NCI-H226 (cell line): ENCODE measurements at regions not wholly inside any gene's neighbourhood (a gene's known extent, or its start where the extent isn't known, plus 50 kb on each side); places are given as distances from the start of the nearest gene placed in this dataset.

Experiments used
- DNase-seq: peaks from one replicate; pipeline ENCODE4 v3.0.0-alpha.2; 2015

DNA sequence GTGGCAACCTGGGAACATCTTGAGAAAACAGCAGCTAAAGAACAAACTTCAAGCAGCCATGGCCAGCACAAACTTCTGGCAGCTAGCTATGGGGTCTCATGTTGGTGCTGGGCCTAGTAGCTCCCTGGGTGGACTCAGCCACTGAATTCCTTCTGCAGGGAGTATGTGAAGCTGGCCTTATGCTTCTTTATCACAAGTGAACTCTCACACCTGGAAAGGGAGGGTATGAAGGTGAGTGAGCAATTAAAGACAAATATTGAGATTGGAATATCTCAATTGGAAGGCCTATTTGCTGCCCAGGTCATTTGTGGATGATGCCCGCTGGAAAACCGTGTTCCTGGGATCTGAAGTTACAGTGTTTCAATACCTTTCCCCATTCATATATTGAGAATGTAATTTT, 153.3 kb upstream of the RPS6KA3 start:
- DNase-seq, result no peak

DNA sequence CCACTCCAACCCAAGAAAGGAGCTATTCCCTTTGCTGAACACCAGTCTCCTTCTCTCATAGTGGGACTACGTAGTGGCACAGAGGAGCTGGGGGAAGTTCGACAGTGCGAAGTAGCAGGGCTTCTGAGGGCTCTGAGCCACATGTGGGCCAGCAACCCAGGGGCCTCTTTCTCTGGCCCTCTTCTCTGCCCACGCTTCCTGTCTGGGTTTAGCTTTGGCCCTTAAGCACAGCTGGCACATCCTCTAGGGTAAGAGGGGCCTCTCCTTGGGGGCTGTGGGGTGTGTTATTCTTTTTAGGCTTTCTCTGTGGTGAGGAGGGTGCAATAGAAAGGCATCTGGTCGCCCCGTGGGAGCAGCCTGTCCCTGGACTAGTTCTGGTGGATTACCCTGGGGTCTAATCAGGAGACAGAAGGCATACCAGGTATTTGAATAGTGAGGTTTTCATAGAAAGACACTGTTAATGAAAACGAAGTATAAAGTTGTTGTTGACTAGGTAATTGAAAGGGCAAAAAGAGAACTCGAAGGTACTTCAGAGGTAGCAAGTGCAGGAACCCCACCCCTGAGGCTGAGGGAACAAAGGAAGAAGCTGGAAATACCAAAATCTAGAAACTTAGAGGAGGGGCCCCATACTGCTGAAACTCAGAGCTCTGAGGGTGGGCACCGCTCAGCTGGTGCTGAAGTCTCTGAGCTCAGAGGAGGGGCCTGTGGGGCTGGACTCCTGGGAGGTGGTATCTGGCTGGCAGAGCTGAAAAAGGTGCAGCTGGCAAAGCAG, 151.9 kb upstream of the RPS6KA3 start:
- no peak for DNase-seq

DNA sequence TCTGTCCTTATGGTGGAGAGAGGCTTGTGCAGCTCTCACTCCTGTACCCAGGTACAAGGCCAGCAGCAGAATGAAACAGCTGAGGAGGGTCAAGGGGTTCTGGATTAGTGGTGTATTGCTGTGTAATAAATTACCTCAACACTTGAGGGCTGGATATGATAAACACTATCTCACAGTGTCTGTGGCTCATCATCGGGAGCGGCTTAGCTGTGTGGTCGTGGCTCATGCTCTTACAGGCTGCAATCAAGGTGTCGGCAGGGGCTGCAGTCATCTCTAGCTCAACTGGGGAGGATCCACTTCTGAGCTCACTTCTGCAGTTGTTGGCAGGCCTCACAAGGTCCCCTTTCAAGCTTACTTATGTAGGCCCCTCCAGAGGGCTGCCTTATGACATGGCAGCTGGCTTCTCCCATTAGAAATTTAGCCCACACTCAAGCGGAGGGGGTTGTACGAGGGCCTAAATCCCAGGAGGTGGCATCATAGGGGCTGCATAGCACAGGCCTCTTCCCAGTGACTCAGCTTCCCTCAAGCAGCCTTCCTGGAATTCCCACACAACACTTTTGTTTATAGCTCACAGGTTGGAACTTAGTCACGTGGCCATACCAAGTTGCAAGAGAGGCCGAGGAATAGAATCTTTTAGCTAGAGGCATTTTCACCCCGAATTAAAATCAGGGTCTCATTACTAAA, 148.2 kb upstream of the RPS6KA3 start:
- no peak for DNase-seq

DNA sequence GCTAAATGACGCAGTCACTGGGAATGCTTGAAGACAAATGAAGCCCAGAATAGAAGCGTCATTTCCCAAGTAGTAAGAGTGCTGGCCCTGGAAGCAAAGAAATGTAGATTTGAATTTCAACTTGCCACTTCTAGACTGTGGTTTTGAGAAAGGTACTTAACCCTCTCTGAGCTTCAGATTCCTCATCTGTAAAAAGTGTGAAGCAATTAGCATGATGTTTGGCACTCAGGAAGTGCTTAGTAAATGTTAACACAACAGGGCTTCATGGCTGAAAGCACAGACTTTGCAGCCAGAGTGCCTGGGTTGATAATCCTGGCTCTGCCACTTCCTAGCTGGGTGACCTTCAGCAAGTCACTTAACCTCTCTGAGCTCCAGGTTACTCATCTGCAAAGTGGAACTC, 147.4 kb upstream of the RPS6KA3 start:
- no peak for DNase-seq

DNA sequence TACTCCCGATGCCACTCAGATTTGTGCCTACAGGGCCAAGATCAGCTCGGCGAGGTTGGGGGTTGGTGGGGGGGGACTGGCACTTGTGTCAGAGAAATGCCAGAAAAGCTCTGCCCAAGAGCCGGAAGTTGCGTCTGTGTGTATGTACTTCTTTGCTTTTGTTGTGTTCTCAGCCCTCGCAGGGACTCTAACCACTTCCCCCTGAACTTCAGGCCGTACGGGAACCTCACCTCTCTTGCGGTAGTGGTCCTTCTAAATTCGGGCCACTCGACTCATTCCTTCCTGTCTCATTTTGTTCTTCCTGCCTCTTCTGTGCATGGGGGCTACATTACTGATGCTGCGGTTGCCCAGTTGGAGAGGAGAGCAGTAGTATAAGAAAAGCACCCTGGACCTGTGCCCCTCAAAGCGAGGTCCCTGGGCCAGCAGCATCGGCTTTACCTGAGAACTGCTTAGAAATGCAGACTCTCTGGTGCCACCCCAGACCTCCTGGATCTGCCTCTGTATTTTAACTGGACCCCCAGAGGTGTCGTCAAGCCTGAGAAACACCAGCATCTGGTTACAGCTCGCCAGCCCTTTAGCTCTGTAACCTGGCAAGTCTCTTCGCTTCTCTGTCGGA, 146.3 kb upstream of the RPS6KA3 start:
- DNase-seq, result no peak

DNA sequence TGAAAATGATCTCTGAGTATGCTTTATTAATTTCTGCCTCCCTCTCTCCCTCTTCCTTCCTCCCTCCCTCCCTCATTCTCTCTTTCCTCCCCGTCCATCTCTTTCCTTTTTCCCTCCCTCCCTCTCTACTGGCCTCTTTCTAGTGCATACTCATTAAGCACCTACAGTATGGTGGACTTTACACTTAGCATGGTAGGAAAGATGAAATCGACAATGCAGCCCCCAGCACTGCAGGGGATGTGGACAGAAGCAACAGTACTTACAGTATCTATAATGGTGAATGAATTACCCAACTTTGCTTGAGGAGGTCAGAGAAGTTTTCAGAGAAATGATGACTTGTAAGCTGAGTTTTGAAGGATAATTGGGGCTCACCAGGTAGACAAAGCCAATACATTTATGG, 143.8 kb upstream of the RPS6KA3 start:
- no peak for DNase-seq

DNA sequence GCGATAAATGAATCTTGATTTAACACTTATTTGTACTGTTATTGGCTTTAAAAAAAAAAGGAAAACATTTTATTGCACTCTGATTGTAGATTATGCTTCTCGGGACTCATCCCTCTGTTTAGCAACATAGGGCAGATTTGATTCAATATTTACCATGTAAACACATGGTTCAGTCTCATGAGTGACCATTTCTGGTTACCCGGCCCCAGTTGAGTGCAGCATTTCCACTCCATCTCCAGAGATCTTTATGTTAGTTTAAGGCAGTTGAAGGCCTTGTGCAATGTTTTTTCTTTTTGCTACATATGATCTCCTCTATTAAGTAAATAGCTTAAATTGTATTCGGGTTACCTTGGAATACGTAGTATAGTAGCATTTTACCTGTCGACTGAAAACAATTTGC, 143.3 kb upstream of the RPS6KA3 start:
- no peak for DNase-seq

DNA sequence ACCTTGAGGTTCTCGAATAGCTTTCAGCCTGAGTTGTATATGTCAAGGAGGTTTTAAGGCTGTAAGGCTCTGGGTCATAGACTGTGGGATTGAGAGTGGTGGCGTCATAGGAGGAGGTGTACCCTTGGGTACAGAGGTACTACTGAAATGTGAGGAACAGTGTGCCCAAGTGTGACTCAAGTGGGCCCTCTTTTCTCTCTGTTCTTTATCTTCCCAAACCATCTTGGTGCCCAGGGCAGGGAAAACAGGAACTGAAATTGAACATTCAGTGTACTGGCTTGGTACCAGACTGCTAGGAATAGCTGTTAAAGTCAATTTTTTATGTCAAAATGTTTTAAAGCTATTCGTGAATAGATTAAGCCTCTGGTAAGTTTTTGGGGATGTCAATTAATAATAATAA, 136.2 kb upstream of the RPS6KA3 start:
- no peak for DNase-seq

DNA sequence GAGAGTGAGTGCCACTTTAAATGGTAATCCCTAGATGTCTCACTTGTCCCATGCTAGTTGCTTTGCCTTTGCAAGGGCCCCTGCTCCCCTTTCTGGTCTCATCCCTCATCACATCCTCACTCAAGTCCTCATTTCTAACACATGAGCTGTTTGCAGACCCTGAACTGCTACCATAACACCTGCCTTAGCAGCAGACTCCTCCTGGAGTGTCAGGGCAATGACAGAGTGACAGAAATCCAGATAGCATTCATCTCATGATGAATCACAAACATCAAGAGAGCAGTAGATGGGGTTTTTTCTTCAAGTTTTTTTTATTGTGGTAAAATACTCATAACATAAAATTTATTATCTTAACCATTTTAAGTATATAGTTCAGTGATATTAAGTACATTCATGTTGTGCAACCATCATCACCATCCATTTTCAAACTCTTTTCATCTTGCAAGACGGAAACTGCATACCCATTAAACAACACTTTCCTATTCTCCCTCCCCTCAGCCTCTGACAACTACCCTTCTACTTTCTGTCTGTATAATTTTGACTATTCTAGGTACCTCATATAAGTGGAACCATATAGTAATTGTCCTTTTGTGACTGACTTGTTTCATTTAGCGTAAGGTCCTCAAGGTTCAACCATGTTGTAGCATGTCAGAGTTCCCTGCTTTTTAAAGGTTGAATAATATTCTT, 133.2 kb upstream of the RPS6KA3 start:
- no peak for DNase-seq

DNA sequence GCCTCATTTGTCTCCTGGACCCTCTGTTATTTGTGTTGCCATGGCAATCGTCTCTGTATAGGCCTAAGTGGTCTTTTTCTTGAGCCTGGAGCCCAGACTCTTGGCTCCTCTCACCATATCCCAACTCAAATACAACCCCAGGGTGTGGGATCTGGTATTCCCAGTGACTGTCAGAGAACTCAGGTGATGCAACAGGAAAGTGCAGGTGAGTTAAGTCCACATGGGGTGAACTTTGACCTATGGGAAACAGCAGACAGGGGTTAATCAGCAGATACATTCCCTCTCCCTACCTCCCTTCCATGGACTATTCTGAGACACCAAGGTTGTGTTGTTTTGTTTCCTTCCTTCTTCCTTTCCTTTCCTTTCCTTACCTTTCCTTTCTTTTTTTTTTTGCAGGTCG, 130.9 kb upstream of the RPS6KA3 start:
- no peak for DNase-seq

DNA sequence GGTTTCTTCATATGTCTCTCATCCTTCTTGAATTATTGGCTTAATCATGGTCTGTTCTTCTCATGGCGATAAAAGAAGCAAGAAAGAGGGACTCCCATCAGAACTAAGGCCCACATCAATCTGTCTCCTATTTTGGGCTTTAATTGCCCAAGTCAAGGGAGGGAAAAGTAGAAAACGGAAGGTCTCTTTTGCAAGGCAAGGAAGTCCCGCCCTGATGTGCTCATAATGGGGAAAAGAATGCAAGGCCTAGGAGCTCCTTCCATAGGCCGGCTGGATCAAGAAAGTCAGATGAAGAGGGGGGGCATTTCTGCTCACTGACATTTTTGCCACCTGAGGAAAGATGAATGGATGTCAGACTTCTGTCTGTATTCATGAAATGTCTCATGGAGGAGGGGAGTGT, 127.7 kb upstream of the RPS6KA3 start:
- no peak for DNase-seq

DNA sequence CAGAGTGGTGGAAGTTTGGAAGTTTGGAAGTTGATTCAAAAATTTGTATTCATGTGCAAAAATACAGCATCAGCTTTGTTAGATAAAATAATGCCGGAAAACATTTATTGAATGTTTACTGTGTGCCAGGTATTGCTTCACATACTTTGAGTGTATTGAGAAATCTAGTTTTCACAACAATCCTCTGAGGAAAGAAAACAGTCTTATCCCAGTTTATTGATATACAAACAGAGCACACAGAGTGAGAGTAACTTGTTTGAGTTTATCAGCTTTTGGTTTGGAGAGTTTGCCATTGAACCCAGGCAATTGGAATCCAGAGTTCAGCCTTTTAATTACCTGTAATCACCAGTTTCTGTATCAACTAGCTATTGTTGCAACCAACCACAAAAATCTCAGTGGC, 127.2 kb upstream of the RPS6KA3 start:
- DNase-seq, result no peak

DNA sequence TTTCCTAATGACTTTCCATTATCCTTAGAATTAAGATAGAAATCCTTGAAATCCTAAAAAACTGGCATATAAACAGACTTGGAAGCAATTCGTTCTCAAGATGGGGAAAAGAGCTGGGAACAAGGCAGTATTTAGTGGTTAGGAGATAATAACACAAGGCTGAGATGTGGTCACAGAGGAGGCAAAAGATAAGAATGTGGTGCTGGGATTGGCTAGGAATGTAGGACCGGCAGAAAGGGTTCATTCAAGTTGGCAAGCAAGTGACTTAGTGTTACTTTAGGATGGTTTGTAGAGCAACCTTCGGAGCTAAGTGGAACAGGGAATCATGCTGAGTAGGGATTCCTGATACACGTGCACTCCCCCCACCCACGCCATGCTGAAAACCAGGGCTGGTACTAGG, 121.9 kb upstream of the RPS6KA3 start:
- peak; percentile 60 for DNase-seq

DNA sequence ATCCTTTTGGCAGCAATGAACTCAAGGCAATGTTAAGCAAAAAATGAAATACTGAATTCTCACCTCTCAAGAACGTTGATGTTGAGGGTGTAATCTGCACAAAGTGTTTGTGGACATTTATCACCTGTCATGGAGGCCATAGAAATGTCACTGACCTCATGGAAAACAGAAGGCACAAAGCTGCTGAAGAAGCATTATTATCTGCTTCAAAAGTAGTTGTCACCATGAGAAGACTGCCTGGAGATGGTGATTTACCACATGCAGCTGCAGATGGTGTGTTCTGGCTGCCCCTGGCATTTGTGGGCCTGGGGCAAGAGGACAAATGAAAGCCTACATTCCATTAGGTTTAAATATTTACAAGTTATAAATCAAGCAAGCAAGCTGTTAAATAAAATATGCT, 116.8 kb upstream of the RPS6KA3 start:
- DNase-seq, result no peak

DNA sequence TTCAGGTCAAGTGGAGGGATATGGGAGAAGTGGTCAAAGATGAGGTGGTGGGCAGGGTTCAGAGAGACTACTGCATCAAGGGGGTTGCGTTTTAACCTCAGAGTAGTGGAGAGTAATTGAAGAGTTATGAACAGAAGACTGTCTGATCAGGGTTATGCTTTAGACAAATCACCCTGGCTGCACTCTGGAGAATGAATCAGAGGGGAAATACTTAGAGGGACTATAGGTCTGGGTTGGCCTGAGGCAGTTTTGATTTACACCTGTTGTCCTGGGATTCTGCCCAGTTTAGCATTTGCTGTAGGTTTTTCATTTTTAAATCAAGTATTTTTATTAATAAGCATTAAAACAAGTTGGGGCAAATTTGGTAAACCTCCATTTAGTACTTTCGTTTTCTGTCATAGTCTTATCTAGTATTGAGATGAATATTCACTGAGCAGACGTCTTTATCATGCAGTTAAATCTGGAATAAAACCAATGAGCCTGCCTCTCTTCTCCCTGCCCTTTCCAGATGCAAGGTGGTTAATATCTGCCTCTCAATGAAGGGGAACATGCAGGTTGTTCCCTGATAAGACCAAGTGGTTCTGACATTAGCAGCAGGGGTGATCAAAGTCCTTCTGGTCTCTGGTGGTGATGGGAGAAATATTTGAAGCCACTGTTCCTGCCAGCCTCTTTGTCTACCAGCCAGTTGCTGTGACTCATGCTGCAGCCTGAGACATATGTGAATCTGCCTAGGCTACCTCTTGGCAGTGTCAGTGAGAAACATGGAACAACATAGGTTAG, 116.0 kb upstream of the RPS6KA3 start:
- peak; percentile 20 for DNase-seq

DNA sequence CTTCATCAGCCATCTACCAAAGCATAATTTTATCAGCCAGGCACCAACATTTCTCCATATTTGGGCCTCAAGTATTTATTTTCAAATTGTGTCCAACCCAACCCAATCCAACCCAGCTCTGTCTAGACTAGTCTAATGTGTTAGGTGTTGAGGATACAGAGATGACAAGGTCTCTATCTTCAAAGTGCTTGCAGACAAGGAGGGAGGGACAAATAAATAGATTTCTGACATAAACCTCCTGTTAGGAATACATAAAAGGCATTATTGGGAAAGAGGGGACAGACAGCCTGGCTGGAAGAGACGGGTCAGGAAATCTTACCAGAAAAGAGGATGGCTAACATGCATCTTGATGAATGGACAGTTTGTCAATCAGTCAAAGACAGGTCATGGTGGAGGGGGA, 115.4 kb upstream of the RPS6KA3 start:
- DNase-seq, result no peak

DNA sequence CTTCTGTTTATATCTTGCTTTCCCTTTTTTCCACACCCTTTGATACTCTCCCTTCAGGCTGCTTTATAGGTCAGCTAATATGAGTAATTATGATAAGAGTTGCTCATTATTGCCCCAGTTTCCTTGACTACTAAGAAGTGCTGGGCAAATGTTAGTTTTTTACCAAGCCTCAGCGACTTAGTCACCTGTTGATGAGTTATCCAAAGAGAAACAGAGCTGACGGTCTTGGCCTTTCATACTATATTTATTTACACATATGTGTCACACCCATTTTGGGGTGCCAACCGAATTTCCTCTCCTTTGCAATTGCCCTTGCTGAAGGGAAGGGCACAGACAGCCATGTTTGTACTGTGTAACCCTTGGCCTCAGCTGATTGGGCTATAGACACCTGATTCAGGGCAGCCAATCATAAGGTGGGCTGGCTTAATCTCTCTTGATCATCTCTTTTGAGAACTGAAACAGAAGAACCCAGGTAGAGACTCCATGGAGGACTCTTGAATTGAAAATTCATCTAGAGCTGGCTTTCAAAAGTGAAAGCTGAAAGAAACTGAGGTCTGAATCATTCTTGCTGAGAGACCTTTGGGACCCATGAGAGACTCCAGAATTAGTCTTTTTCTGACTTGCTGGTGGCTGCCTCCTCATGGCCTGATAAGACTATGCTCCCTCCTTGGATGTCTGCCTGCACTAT, 111.7 kb upstream of the RPS6KA3 start:
- peak; percentile 77 for DNase-seq

DNA sequence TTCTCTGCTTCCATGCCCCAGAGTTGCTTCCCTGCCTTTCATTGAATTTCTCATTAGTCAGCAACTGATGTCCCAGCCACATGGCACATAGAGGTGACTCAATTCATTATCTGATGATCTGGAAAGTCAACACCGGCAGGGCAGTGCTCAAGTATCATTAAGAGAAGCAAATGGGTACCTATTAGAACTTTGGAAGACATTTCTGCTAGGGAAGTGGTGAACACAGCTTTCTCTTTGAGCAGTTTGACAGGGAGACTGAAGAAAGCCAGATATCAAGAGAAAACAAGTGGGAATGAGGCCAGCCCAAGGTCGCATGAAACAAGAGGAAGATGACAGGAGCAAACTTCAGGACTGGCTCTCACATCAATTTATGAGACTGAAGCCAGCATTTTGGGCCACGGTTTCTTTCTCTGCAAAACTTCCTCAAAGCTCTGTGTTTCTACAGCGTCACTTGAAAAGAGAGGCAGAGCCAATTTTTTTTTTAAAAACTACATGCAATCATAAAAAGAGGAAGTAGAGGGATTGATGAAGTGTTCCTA, 108.3 kb upstream of the RPS6KA3 start:
- no peak for DNase-seq

DNA sequence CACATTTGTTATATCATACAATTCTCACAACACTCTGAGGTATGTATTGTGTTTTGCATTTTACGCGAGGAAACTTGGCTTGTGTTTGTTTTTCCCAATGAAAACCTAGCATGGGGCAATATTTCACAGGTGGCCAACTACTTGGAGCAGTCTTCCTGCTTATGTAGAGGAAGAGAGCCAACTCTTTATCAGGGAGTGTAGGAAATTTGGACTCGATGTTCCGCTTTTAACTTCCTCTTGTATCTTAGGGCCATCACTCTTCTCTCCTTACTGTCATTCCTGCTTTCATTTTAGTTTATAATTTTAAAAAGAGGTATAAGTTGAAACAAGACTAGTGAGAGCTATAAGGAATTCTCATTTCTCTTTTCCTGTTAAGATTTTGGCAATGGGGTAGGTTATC, 107.7 kb upstream of the RPS6KA3 start:
- DNase-seq, result no peak

DNA sequence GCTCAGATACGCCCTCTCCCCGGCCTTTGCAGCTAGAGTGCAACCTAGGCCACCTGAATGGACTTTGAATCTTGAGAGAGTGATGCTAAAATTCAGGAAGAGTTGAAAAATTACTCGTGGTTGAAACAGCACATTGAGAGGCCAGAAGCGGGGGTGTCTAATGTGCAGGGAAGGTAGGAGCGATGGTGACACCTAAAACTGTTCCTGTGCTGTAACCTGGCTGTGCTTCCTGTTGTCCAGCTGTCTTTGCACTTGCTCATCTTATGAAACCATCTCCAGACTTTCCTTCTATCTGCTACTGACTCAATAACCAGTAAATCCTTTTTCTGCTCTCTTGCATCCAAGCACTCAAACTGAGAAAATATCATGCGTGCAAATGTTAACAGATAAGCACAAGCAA, 106.4 kb upstream of the RPS6KA3 start:
- no peak for DNase-seq

DNA sequence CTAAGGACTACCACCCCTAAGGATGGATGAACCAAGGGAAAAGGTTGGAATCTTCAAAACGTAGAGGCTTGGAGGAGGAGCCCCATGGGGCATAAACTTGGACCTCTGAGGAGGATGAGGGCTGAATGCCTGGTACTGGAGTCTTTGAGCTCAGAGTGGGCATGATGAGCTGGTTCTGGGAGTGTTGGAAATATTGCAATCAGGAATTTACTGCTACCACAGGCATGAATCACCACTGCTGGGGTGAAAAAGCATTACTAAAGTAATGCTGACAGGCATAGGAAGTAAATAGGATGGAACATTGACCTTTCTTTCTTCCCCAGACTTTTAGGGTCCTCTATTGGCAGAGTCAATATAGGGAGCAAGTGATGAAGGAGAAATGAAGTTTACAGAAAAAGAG, 105.8 kb upstream of the RPS6KA3 start:
- peak; percentile 83 for DNase-seq

DNA sequence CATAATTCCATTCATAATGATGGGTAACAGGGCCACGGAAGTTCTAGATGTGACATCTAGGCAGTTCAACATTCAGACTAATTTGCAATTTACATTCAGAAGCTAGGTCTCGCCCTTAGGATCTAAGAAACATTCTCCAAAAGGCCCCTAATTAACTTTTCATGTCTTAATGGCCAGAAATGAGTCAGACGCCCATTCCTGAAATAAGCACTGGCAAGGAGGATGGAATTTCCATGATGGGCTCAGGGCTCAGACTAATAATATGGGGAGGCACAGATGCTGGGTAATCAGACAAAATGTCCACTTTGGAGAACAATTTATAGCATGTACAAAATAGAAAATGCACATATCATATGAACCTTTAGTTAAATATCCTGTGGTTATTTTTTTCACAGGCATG, 102.8 kb upstream of the RPS6KA3 start:
- no peak for DNase-seq
